H7 (cell line): ENCODE measurements at regions not wholly inside any gene's neighbourhood (a gene's known extent, or its start where the extent isn't known, plus 50 kb on each side); places are given as distances from the start of the nearest gene placed in this dataset.

ENCODE experiments used
- DNase-seq: peaks from one replicate; pipeline ENCODE4 v3.0.0; 2012
- H3K27me3 ChIP-seq: 2 replicates; pipeline ENCODE4 v1.6.0; 2011; ENCODE audit warnings: mild to moderate bottlenecking, low read length; ENCODE audit not compliant: control insufficient read depth, insufficient read depth
- H3K36me3 ChIP-seq: replicated peaks from 2 replicates; pipeline ENCODE4 v1.5.1; 2011; ENCODE audit warnings: low read length; ENCODE audit not compliant: control insufficient read depth, insufficient read depth
- H3K4me3 ChIP-seq: 2 replicates; pipeline ENCODE4 v1.5.1; 2011; ENCODE audit warnings: low read depth, mild to moderate bottlenecking, control low read depth, low read length, moderate library complexity; ENCODE audit not compliant: insufficient read depth

DNA sequence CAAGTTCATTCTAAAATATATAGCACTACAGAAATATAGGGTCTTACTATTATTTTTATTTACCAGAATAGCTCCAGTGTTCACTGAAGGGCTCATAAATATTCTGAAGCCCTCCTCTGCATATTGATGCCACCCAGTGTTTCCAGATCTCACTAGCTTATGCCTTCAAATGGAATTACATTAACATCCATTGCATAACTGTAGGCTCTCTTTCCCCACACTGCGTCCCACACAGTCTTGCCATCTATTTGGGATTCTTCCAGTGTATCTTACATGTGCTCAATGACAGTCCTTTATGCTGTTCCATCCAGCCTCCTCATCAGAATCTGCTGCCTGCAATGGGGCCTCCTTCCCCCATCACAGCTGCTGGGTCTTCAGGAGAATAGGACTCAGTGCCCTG is 137.2 kb downstream of the CYSLTR2 start:
- no peak overlapping the region for H3K4me3 ChIP-seq
- no peaks in the 10 kb centered on the region for H3K27me3 ChIP-seq
- H3K36me3 ChIP-seq = no peaks in the 10 kb centered on the region
- no peak for DNase-seq

DNA sequence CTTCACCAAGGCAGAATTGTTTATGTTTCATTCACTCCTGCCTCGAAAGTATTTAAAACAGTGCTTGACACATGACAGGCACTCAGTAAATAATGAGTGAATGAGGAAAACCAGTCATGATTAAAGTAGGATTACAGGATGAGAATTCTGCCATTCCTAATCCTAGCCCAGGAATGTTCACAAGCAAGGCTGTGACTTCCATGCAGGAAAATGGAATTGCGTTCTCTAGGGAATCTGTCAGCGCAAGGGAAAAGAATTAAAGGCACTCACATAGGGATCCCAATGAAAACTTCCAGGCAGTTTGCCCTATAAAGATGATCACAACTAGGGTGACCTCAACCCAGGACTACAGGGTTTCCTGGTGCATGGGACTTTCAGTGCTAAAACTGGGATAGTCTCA is 143.4 kb downstream of the CYSLTR2 start:
- no peak for DNase-seq
- Histone ChIP-seq H3K4me3 (no peak overlapping the region), H3K27me3 (no peaks in the 10 kb centered on the region), H3K36me3 (no peaks in the 10 kb centered on the region)

GRCh38 chr13:48797761-48798160 is 144.0 kb downstream of the CYSLTR2 start:
- H3K4me3 ChIP-seq = no peak overlapping the region
- H3K27me3 ChIP-seq = no peaks in the 10 kb centered on the region

GRCh38 chr13:48798180-48798579 is 144.5 kb downstream of the CYSLTR2 start:
- DNase-seq = no peak
- Histone ChIP-seq H3K4me3 (no peak overlapping the region), H3K36me3 (no peaks in the 10 kb centered on the region), H3K27me3 (no peaks in the 10 kb centered on the region)

More at GRCh38 chr13:48797761-48798160, 144.0 kb downstream of the CYSLTR2 start:
- H3K36me3 ChIP-seq = no peaks in the 10 kb centered on the region
- DNase-seq = no peak

- Histone ChIP-seq H3K36me3 (no peaks in the 10 kb centered on the region), H3K4me3 (no peak overlapping the region), H3K27me3 (no peaks in the 10 kb centered on the region)
- no peak for DNase-seq
Observed at GRCh38 chr13:48801255-48801654, 147.5 kb downstream of the CYSLTR2 start.

DNA sequence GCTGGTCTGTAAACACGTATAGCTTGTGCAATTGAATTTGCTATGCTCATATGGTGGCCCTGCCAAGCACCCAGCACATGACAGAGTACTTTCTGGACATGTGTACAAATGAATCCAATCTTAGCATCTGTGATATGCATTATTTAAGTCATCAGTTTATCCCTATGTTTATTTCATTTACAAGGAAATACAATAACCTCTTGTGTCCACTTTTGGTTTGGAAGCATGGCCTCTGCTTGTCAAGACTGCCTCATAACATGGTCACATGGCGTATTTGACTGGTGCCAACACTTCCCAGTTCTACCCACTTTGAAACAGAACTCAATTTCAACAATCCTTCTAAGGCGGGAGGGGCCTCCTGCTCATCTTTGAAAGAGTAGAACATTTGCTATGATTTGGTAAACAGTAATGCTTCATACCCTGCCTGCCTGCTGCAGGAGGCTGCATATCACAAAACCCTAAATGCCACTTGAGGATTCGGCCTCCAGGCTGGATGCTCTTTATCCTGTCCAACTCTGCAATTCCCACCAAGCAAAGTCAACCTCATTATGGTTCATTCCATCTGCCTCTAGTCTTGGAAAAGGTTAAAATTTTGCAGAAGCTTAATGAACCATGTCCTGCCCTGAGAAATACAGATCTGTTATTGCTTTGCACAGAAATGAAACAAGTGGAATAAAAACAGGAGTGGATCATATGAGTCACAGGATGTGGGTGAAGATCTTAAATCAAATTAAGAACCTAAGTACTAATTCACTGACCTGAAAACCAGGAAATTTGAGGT is 151.3 kb downstream of the CYSLTR2 start:
- Histone ChIP-seq H3K27me3 (no peaks in the 10 kb centered on the region), H3K36me3 (no peaks in the 10 kb centered on the region), H3K4me3 (no peak overlapping the region)
- DNase-seq = no peak

GRCh38 chr13:48806522-48806921 is 152.8 kb downstream of the CYSLTR2 start:
- H3K27me3 ChIP-seq = no peaks in the 10 kb centered on the region
- no peaks in the 10 kb centered on the region for H3K36me3 ChIP-seq
- no peak overlapping the region for H3K4me3 ChIP-seq
- DNase-seq = no peak

DNA sequence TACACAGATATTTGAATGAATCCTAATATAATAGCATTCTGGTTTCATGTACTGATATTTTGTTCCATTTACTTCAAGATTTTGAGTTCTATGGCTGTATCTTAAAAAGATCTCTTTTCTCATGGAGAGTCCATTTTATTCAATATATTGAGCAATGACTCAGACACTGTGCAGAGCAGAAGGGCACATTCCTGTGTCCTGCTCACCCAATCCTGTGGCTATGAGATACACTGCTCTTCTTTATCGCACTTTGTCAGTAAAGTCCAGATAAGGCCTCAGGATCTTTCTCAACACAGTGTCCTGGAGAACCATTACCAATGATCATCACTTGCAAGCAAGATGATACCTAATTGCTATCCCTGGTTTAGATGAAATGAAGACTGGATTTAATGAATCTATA is 155.0 kb downstream of the CYSLTR2 start:
- Histone ChIP-seq H3K36me3 (no peaks in the 10 kb centered on the region), H3K27me3 (no peaks in the 10 kb centered on the region), H3K4me3 (no peak overlapping the region)
- DNase-seq = no peak

DNA sequence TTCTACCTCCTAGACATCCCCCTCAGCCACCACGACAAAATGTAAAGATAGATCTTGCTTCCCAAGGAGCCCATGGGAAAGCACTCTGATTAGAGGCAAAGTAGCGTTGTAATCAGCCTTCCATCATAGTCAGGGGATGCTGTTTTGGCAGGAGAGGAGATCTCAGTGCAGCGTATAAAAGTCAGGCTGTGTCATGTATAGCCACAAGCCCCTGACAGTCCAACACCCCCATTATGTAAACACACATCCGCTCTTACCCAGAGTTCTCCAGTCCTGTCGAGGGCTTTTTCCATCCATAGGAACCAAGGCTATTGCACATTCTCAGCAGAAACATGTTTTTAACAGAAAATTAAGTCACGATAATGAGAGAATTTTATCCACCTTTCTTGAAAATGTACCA is 156.3 kb downstream of the CYSLTR2 start:
- Histone ChIP-seq H3K4me3 (no peak overlapping the region), H3K36me3 (no peaks in the 10 kb centered on the region), H3K27me3 (no peaks in the 10 kb centered on the region)
- DNase-seq = no peak

GRCh38 chr13:48813518-48813917 is 159.8 kb downstream of the CYSLTR2 start:
- DNase-seq = no peak
- no peaks in the 10 kb centered on the region for H3K27me3 ChIP-seq
- H3K4me3 ChIP-seq = no peak overlapping the region
- no peaks in the 10 kb centered on the region for H3K36me3 ChIP-seq

- no peak overlapping the region for H3K4me3 ChIP-seq
- no peak for DNase-seq
- no peaks in the 10 kb centered on the region for H3K36me3 ChIP-seq
- H3K27me3 ChIP-seq = no peaks in the 10 kb centered on the region
Observed at GRCh38 chr13:48816700-48817099, 159.0 kb upstream of the FNDC3A start.

DNA sequence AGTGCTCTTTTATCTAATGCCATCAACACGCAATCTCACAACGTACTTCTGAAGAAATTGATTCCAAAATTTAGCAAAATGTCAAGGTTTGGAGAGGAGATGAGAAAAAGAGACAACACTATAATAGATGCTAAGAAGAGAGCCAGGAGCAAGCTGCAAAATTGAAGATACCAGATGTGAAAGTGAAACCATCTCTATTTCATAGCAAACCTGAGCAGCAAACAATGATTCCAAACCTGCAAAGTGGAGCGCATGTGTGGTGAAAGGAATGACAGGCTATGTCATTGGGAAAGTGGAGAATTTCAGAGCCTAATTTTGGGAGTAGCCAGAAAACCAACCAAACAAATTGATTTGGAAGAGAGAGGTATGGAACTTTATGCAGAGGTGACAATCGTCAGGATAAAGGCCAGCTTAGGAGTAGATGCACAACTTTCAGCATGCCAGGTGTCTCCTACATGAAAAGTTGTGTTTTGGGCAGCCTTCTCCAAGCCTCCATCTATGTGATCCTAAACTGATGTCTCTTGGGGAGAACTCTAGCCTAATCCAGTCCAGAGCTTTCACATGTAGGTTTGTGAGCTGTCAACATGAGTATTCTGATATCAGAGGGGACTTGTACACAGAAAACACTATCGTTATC is 158.4 kb upstream of the FNDC3A start:
- Histone ChIP-seq H3K36me3 (no peaks in the 10 kb centered on the region), H3K27me3 (no peaks in the 10 kb centered on the region), H3K4me3 (no peak overlapping the region)
- DNase-seq = no peak

DNA sequence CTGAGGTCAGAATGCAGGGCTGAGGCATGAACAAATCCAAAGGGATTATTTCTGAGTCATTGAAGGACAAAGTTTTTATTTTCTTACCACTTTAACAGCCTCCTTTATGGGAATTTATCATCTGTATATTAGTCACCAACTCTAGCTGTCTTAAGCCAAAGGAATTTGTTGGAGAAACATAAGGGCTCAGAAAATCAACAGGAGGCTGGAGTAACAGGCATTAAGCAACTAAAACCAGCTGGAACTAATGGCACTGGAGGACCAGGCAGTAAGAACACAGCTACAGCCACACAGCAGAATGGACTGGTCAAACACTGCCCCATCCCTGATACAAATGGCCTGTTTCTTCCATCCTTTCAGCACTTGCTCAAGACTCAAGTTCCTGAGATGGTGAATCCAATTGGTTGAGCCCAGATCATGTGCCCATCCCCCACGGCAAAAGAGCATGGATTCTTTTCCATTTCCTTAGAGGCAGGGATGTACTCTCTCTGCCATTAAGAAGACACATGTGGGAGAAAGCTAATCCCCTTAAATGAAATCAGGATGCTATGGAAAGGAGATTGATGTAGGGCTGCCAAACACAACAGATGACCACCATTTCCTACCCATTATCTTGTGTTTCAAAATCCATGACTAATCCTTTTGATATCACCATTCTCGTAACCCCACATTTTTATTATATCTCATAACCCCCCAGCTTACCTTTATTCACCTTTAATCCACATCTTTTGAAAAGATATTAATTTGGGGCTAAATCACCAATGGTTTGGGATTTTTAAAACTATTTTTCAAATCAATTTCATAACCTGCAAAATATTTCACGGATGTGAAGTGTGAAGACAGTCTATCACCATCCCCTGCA is 157.0 kb upstream of the FNDC3A start:
- no peak for DNase-seq
- H3K27me3 ChIP-seq = no peaks in the 10 kb centered on the region
- no peaks in the 10 kb centered on the region for H3K36me3 ChIP-seq
- H3K4me3 ChIP-seq = no peak overlapping the region

DNA sequence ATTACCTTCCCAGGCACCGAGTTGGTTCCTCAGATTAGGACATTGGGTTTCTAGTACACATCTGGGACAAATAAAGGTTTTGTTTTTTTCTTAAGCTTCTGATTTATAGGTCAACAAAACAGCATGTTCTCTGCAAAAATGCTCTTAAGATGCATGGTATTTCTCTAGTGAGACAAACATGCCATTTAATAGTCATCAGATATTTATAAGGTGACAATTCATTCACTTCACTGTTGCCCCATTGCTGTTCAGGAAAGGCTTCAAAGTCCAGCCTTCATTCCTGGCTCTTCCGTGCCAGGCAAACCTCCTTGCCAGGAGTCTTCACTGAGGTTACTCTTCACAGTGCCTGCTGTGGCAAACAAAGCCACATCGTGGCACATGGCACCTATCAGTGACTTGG is 156.3 kb upstream of the FNDC3A start:
- no peaks in the 10 kb centered on the region for H3K36me3 ChIP-seq
- no peaks in the 10 kb centered on the region for H3K27me3 ChIP-seq
- H3K4me3 ChIP-seq = no peak overlapping the region
- DNase-seq = no peak

- H3K36me3 ChIP-seq = no peaks in the 10 kb centered on the region
- H3K27me3 ChIP-seq = no peaks in the 10 kb centered on the region
- no peak for DNase-seq
- H3K4me3 ChIP-seq = no peak overlapping the region
Observed at GRCh38 chr13:48819899-48820298, 155.8 kb upstream of the FNDC3A start.
